ENCODE measurements at regions not wholly inside any gene's neighbourhood (a gene's known extent, or its start where the extent isn't known, plus 50 kb on each side); places are given as distances from the start of the nearest gene placed in this dataset.

DNA sequence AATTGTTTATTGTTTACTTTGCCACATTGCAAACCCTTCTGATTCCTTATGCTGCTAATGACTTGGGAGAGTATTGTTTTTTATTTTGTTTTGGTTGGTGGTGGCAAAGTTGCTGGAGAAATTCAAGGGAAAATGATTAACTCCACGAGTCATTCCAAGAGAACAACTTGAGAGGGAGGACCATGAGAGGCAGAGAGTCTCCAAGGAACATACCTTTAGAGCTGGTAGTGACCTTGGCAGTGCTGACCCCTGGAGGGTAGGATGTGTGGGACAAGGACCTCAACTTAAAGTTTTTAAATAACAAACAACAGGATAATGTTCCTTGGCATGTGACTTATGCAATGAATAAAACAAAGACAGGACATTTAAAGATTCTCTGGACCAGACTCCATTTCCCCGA lies 139.7 kb downstream of the LRRC70 start:
- TF ChIP-seq CTCF (IDR thresholded peaks at IDR 0.05; ENCODE audit: low read depth, low read length) (no peak), MYC (IDR thresholded peaks at IDR 0.05; ENCODE audit: low read depth, low read length) (no peak)
- TF ChIP-seq, protein P1, sequence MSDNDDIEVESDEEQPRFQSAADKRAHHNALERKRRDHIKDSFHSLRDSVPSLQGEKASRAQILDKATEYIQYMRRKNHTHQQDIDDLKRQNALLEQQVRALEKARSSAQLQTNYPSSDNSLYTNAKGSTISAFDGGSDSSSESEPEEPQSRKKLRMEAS (IDR thresholded peaks at IDR 0.05; ENCODE audit: low read depth, low read length): no peak
